GM18951 (cell line): ENCODE measurements at regions not wholly inside any gene's neighbourhood (a gene's known extent, or its start where the extent isn't known, plus 50 kb on each side); places are given as distances from the start of the nearest gene placed in this dataset.

Experiments used
- POLR2A ChIP-seq: IDR thresholded peaks from 4 replicates; pipeline ENCODE4 v1.6.1; 2011; ENCODE audit warnings: mild to moderate bottlenecking; ENCODE audit not compliant: insufficient read length, insufficient read depth; ENCODE audit errors: extremely low read depth
- in situ Hi-C: fragments of 300-500 bp; cut with MboI; formaldehyde crosslinking; loops from one replicate; pipeline ENCODE4 v1.12.0; 2022; ENCODE audit warnings: low sequenced_read_pairs, mixed read lengths, inconsistent platforms; ENCODE audit not compliant: unreplicated experiment

DNA sequence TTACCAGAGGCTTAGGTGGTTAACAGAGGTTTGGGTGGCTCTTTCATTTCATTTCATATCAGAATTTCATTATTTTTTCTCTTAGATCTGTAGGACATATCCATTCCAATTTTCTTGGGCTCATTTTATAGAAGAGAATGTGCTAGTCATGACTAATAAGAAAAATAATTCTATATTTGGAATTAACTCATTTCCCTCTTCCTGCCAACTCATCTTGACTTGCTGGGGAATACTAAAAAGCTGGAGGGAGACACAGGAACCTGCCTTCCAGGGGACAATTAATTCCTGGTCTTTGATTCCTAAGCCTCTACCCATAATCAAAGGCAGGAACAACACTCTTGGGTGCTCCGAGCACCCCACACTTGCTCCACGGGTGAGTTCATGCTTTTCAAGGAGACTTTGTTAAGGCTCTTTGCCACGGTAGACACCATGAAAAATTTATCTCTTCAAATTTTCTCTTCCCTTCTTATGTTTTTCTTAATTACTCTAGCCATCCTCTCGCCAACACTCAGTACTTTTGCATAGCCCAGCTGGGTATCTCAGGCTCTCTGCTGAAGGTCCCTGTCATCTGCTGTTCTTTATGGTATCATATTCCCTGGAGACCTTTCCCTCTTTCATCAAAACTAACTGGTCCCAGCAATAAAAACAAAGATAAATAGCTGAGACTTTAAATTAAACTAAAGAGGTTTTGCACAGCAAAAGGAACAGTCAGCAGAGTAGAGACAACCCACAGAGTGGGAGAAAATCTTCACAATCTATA is 273.9 kb downstream of the NPR3 start:
- TF ChIP-seq POLR2A = no peak
- in situ Hi-C loops = no loop called here

DNA sequence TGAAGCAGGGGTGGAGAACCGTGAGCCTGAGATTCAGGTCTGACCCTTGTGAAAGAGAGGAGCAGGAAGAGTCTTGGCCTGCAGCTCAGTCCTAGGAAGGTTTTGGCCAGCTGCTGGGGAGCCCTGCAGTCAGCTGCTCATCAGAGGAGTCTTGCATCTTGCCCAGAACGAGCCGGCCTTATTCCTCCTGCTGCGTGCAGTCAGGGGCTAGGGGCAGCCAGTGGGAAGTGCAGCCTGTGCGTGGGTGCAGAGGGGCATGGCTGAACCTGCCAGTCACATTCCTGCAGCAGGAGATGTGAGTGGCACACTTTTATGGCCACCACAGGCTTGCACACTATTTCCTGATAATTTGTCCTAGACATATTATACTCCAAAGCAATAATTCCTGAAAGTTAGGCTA is 278.7 kb downstream of the NPR3 start:
- in situ Hi-C loops = no loop called here
- TF ChIP-seq POLR2A = no peak

DNA sequence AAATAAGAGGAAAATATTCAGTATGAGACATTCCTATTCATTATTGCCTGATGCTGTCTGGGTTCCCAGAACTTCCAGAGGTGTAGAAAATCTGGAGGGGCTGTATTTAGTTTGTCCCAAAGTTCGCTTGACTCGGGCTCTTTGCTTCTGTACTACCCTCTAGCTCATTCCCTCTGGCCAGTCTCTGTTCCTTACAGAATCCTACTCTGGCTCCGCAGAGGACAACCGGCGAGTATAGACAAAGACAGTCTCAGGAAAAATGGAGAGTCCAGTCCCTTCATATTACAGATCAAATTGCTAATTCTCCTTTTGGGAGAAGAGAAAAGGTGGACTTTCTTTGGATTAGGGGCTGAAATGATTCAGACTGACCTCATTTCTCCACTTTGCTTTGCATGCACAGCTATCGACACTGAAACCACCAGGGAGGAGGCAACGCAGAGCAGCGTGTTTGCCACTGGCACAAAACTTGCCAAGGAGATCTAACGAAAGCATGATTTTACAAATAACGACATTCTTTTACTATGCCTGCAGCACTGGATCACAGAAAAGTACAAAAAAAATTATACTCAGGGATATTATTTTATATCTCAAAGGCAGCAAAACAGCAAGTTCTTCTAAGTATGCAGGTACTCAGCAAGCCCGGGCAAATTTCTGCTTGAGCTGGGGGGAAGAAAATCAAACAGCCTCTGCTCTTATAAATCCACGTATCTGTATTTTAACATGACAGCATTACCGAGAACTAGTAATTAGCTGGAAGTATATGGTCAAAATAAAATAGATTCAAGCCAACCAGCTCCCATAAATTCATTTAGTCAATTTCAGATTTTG is 279.7 kb downstream of the NPR3 start:
- TF ChIP-seq POLR2A = no peak

DNA sequence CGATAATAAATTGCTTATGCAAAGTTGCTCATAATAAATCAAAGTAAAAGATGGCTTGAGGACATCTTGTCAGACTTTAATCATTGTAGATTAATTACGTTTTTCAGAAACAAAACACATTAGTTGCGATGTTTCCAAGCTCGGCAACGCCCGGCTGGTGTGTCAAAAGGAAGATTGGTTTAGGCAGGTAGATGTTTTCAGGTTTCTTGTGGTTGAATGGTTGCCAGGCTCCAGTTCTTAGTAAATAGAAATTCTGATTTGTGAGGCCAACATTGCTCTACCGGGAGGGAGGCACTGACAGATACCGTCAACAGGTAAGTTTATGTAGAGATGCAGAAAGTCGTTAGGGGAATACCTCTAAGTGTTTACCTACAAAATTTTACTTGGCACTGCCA is 280.3 kb downstream of the NPR3 start:
- in situ Hi-C loops = no loop called here
- no peak for TF ChIP-seq POLR2A

More for the DNA sequence above, 279.7 kb downstream of the NPR3 start:
- in situ Hi-C loops = no loop called here

DNA sequence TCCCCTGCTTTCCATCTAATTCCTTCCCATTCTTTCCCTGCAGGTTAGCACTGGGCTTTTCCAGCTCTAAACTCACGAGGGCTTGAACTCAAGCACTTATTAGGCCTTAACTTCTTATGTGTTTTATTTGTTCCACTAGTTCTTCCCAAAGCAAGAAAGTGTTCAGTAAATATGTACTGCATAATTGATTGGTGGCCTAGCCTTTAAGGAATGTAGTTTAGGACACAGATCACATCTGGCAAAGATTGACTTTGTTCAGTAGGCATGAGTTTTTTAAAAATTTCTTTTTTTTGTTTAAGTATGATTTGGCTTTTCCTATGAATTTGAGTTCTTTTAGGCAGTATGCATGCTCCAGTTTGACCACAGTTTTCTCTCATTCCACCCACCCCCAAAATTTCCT is 285.2 kb downstream of the NPR3 start:
- in situ Hi-C loops = no loop called here
- TF ChIP-seq POLR2A = no peak

DNA sequence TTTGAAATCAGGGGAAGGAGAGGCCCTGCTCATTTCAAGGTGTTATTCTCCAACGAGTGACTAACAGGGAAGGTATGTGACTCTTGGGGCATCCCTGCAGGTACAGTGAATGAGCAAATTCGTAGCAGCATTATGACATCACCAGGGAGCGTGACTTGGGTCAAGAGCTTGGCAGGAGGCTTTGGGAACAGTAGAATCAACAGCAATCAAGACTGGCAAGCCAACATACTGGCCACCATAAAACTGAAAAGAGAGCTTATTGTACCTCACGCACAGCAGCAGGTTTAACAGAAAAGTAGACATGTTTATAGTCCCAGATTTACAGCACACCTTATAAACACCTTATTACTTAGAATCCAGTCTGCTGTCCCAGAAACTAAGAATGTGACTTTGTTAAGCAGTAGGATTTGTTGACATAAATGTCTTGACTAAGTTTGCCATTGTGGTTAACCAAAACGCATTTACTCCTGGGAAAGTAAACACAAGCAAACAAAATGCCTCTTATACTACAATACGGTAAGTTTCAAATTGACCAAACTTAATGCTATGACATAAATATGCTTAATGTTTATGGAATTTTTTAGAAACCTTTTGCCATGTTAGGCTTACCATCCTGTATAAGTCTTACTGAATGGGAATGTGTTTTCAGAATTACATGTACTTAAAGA is 297.8 kb downstream of the NPR3 start:
- in situ Hi-C loops = no loop called here
- no peak for TF ChIP-seq POLR2A

DNA sequence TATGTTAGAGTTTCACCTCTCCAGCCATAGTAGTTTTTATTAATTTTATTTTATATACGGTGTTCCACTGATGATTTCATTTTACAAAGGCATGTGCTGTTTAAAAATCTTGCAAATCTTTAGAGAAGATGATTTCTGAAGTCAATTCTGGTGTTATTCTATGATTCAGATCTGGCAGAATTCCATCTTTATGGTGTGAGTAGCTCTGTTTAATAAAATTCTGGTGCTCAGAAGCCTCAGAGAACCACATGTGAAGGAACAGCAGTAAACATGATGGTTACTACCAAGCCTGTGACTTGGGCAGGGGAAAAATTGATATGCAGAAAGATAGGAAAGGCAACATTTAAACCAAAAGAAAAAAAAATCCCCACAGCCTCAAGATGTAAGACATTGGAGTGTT is 299.7 kb downstream of the NPR3 start:
- TF ChIP-seq POLR2A = no peak
- in situ Hi-C loops = no loop called here

DNA sequence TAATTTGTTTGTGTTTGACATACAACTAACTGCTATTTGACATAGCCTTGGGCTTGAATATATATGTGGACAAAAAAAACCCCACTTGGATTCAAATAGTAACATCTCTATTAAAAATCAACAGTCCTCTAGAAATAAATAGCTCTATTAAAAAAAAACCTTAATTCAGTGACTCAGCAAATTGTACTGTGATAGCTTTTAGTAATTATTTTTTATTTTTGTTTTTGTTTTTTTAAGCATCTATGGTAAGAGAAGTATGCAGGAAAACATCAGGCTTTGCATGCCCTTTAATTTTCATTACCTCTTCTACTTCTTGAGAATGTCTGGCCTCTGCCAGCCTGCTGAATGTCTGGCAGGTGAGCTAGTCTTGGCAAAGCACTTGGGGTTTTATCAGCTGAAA is 300.7 kb downstream of the NPR3 start:
- in situ Hi-C loops = no loop called here
- TF ChIP-seq POLR2A = no peak

DNA sequence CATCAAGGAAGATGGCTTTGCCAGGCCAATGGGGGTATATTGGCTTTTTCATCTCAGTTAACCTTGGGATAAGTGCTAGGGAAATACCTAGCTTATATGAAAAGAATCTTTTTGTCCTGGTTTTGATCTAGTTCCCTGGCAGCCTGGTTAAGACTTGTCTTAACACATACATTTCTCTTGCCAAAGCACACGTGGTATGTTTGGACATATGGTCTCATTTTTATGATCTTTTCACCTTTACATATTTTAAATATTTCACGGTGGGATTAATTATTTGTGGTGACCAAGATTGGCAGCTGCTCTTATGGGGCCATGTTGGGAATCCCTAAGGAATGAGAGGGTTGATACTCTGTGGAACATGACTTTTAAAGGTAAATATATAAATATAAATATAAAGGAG is 312.5 kb downstream of the NPR3 start:
- TF ChIP-seq POLR2A = no peak
- in situ Hi-C loops = no loop called here

DNA sequence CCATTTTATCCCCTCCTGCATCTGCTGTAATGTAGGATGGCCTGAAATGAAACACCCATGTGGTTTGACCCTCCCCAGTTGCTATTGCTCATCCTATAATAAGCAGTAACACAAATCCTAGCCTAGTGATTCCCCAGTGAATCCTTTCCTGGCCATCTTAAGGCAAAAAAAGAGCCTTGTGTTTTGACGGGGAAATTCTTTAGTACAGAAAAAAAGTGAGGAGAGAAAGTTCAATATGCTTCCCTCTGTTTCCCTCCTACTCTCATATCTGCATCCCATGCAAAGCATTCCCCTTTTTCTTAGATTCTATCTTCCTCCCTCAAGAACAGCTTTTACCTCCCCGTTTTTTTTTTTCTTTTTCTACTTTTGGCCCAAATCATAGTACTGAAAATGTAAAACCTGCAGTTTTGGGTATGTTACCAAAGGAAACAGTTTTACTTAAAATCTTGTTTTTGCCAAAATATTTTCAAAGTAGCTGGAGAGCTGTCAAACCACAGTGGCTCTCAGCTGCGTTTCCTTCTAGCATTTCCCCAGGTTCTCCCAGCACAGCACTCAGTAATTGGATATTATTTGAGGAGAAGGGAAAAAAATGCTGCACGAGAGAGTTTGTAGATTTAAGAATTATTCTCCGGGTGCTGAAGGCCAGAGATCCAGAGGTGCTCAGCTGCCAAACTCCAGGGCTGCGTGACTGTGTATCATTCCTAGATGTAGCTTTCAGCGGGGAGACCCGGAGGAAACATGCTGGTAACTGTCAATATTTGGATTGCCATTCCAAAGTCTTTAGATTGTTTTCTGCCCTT is 321.4 kb downstream of the NPR3 start:
- in situ Hi-C loops = no loop called here
- TF ChIP-seq POLR2A = no peak

DNA sequence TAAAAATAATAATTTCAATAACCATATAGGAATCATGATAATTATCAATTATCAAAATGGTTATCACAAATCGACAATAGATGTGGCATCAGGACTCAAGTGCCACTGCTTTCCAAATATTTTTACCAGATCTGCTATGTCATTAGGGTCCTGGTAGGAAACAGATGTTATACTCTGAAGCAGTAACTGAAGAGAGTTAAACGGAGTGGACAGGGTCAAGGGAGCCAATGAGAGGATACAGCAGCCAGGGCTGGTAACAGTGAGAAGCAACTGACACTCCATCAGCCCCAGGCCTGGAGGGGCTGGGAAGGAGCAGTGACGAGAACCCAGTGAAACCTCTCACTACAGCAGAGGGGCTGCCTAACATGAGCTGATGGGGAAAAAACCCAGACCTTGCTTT is 322.4 kb downstream of the NPR3 start:
- TF ChIP-seq POLR2A = no peak
- in situ Hi-C loops = no loop called here

DNA sequence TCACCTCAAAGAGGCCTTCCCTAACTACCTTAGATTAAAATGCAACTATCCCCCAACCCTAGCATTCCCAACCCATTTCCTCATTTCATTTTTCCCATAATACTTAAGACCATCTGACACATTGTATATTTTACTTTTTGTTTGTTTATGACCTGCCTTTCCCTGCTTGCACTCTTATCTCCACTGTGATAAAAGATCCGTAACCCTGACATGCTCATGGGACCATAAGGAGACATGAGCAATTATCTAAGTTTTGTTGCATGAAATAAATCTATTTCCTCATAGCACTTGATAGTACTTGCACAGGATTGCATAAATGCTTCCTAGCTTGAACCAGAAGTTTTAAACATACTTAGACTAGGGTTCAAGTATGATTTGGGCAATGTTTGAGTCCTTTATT is 323.7 kb downstream of the NPR3 start:
- in situ Hi-C loops = no loop called here

More for the DNA sequence above, 323.7 kb downstream of the NPR3 start:
- TF ChIP-seq POLR2A = no peak
